ENCODE measurements at regions not wholly inside any gene's neighbourhood (a gene's known extent, or its start where the extent isn't known, plus 50 kb on each side); places are given as distances from the start of the nearest gene placed in this dataset.

- TF ChIP-seq, protein P1, sequence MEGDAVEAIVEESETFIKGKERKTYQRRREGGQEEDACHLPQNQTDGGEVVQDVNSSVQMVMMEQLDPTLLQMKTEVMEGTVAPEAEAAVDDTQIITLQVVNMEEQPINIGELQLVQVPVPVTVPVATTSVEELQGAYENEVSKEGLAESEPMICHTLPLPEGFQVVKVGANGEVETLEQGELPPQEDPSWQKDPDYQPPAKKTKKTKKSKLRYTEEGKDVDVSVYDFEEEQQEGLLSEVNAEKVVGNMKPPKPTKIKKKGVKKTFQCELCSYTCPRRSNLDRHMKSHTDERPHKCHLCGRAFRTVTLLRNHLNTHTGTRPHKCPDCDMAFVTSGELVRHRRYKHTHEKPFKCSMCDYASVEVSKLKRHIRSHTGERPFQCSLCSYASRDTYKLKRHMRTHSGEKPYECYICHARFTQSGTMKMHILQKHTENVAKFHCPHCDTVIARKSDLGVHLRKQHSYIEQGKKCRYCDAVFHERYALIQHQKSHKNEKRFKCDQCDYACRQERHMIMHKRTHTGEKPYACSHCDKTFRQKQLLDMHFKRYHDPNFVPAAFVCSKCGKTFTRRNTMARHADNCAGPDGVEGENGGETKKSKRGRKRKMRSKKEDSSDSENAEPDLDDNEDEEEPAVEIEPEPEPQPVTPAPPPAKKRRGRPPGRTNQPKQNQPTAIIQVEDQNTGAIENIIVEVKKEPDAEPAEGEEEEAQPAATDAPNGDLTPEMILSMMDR (conservative IDR thresholded peaks at IDR 0.05), result no peak
- TF ChIP-seq EZH2 (IDR thresholded peaks at IDR 0.05; ENCODE audit: low read depth), result no peak
Measured at GRCh38 chr10:4338768-4339167, 487.2 kb upstream of the AKR1E2 start.
